ENCODE measurements at regions not wholly inside any gene's neighbourhood (a gene's known extent, or its start where the extent isn't known, plus 50 kb on each side); places are given as distances from the start of the nearest gene placed in this dataset.

DNA sequence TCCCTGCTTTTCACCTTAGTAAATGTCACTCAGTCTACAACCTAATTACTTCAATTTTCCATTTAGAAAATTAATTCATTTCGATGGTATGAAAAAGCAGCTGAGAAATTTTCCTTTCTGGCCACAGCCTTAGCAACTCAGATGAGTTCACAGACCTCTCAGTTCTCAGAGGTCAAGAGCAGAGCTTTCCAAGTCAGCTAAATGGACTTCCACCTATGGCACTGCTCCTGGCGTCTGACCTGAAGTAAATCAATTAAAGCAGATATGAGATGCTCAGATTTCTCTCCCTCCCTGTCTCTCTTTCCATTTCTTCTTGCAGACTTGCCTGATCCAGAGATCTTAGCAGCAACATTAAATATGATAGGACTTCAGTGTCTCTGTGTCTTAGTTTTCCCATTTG lies 412.6 kb downstream of the QKI start:
- ATAC-seq (ENCODE audit: low FRiP score) (no peak), DNase-seq (ENCODE audit: low spot score) (no peak)
- no peak for TF ChIP-seq CTCF (IDR thresholded peaks at IDR 0.05)

- ATAC-seq (ENCODE audit: low FRiP score) = no peak
- TF ChIP-seq CTCF (IDR thresholded peaks at IDR 0.05) = no peak
- no peak for DNase-seq (ENCODE audit: low spot score)
Measured at GRCh38 chr6:163826629-163827028, 412.1 kb downstream of the QKI start.

GRCh38 chr6:163825033-163825432 lies 410.5 kb downstream of the QKI start:
- TF ChIP-seq CTCF (IDR thresholded peaks at IDR 0.05) = no peak
- ATAC-seq (ENCODE audit: low FRiP score) (no peak), DNase-seq (ENCODE audit: low spot score) (no peak)

DNA sequence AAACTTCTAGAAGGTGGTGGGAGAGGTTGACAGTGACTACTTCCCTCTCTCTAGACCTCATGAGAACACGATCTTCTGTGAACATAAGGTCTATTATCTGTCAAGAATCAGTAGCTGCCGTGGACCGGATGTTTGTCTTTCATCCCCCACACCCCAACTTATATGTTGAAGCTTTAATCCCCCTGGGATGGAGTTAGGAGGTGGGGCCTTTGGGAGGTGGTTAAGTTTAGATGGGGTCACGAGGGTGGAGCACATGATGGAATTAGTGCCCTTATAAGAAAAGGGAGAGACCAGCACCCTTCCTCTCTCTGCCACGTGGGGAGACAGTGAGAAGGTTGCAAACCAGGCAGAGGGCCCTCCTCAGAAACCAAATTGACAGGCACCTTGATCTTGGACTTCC lies 409.1 kb downstream of the QKI start:
- TF ChIP-seq CTCF (IDR thresholded peaks at IDR 0.05) = no peak
- no peak for DNase-seq (ENCODE audit: low spot score)
- ATAC-seq (ENCODE audit: low FRiP score) = no peak

DNA sequence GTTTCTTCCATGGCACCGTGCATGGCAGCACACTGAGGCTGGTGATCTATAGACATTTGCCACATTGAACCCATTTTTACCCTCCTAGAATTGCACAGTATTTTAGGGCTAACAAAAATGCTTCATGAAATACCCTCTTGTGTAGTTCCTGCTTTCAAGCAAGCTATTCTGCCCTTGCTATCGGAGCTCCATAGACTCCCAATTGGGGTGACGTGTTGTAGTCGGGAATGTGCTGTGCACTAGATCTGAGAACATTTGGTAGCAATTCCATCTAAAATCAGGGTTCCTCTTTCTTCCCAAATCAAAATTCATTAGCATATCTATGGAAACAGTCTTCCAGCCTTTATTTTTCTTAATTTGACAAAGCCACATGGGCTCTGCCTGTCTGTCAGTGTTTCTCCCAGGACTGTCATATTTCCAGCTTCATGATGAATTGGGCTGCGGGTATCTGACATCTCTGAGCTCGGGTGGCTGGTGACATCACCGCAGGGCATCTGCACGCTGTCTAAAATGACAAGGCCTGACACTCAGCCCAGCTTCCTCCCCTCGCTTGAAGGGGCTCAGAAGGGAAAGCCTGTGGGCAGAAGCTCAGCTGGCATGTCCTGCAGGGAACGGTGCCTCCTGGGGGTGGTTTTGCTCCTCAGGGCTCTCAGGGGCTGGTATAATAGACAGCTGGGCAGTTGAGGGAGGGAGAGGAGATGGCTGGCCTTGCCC lies 406.4 kb downstream of the QKI start:
- DNase-seq (ENCODE audit: low spot score) (no peak), ATAC-seq (ENCODE audit: low FRiP score) (no peak)
- TF ChIP-seq CTCF (IDR thresholded peaks at IDR 0.05) = no peak

DNA sequence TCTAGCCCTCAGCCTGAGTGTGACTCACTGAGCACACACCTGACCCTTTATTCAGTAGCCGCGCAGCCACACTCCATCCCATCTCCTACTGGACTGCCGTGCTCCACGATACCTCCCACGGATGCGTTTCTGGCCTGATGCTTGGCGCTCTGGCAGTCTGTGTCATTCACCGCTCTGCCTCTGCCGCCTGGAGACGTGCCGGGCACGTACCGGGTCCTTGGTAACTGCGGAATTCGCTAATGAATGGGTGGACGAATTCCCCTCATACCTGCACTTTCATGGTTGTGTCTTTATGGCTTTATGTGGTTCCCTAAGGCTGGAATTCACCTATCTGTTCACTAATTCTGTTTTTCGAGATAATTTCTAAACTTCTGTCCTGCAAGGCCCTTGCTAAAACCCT lies 405.7 kb downstream of the QKI start:
- TF ChIP-seq CTCF (IDR thresholded peaks at IDR 0.05) = no peak
- DNase-seq (ENCODE audit: low spot score) (no peak), ATAC-seq (ENCODE audit: low FRiP score) (no peak)

DNA sequence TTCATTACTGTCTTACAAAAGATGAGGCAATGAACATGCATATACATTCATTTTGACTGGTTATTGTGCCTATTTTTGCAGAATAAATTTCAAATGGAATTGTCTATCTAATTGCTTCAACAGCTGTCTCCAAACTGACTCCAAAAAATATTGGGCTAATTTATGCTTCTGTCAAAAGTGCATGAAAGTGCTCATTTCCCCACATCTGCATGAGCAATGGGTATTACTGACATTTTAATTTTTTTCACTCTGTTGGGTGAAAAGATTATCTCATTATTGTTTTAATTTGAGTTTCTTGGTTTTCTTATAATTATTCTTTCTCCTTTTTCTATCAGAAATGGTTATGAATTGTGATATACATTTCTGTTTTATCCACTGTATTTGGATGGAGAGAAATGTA lies 404.2 kb downstream of the QKI start:
- ATAC-seq (ENCODE audit: low FRiP score) = no peak
- DNase-seq (ENCODE audit: low spot score) = no peak
- TF ChIP-seq CTCF (IDR thresholded peaks at IDR 0.05) = no peak
